Neural progenitor cell (in vitro differentiated cells): ENCODE measurements at regions not wholly inside any gene's neighbourhood (a gene's known extent, or its start where the extent isn't known, plus 50 kb on each side); places are given as distances from the start of the nearest gene placed in this dataset.

Experiments
- CTCF ChIP-seq: fragments of 200-600 bp; sonication (generic); IDR thresholded peaks from 2 replicates; pipeline ENCODE4 v1.5.1; 2017; ENCODE audit warnings: antibody characterized with exemption, mild to moderate bottlenecking
- EZH2 ChIP-seq: fragments of 200-600 bp; sonication (generic); IDR thresholded peaks from 2 replicates; pipeline ENCODE4 v1.6.1; 2017; ENCODE audit warnings: antibody characterized with exemption, mild to moderate bottlenecking, moderate library complexity
- EZH2phosphoT487 ChIP-seq: fragments of 200-600 bp; sonication (generic); IDR thresholded peaks from 2 replicates; pipeline ENCODE4 v1.6.1; 2017; ENCODE audit warnings: antibody characterized with exemption

DNA sequence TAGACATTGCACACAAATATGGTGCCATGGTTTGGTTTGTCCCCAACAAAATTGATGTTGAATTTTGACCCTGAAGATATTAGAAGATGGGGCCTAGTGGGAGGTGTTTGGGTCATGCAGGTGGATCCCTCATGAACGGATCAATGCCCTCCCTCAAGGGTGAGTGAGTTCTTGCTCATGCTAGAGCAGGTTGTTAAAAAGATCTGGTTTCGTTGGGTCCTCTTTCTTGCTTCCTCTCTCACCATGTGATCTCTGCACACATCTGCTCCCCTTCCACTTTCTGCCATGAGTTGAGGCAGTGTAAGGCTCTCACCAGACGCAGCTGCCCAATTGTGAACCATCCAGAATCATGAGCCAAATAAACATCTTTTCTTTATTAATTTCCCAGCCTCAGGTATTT, 87.8 kb upstream of the MDFIC2 start:
- TF ChIP-seq EZH2phosphoT487 (no peak), CTCF (no peak), EZH2 (no peak)
